SK-N-SH (cell line): ENCODE measurements at regions not wholly inside any gene's neighbourhood (a gene's known extent, or its start where the extent isn't known, plus 50 kb on each side); places are given as distances from the start of the nearest gene placed in this dataset.

Experiments used
- MXI1 ChIP-seq: IDR thresholded peaks from 2 replicates; pipeline ENCODE4 v1.6.1; 2012; ENCODE audit warnings: mild to moderate bottlenecking, low read depth, low read length, improper control_type of control experiment
- REST ChIP-seq: IDR thresholded peaks from 2 replicates; pipeline ENCODE4 v1.6.1; 2012; ENCODE audit warnings: mild to moderate bottlenecking, low read depth, low read length, moderate library complexity
- RXRA ChIP-seq: IDR thresholded peaks from 2 replicates; pipeline ENCODE4 v1.4.0; 2012; ENCODE audit warnings: low read depth, mild to moderate bottlenecking, borderline replicate concordance

- TF ChIP-seq REST (no peak), MXI1 (no peak), RXRA (no peak)
Observed at GRCh38 chr3:103609472-103609871, 1174.7 kb downstream of the ZPLD1 start.
